ENCODE measurements at regions not wholly inside any gene's neighbourhood (a gene's known extent, or its start where the extent isn't known, plus 50 kb on each side); places are given as distances from the start of the nearest gene placed in this dataset.

DNA sequence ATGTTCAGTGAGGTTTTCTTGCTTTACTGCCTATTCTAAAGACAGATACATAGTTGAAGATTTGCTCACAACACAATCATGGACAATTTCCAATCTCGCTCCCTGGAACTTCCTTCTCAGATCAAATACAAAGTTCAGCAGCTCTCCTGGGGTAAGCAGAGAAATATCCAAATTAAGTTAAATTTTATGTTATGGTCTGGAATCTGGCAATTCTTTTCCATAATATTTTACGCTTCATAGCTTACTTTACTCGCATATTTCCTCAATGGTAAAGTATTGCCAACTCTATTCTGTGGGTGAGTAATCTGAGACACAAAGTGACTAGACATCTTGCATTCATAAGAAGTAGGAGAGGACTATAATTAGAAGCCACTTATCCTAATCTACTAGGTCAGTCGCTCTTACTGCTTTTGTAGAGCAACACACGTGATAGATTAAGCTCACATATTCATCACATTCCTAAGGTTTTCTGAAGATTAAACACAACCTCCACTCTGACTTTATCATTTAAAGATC, 529.4 kb downstream of the CCDC85A start:
- DNase-seq, result no peak

DNA sequence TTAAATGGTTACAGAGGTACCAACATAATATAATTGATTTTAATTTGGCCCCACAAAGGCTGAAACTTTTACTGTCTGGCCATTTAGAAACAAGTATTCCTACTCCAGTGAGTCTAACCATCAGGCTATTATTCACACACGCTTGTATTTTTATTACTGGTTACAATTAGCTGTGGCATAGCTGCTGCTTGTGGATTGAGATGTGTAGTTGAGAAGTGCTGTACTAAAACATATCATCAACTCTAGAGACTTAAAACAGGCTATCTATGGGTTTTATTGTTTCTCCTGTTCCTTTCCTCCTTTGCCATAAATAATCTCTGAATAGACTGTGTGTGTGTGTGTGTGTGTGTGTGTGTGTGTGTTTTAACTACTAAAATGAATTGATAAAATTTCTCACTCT, 530.2 kb downstream of the CCDC85A start:
- DNase-seq, result no peak

DNA sequence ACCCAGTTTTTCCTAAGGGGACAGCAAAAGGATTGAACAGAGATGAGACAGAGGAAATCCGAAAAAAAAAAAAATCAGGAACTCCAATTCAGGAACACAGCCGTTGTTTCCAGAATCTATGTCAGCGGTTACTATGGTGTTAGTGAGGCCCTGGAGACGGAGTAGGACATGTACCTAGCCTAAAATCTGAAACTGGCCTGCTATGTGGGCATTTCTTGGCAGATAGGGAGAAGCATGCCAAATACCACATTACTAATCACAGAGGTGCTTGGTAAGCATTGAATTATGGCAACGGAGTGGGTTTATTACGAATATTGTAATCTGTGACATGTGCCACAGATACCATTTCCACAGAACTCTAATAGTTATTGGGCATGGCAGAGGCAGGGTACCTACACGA, 530.6 kb downstream of the CCDC85A start:
- DNase-seq, result no peak

DNA sequence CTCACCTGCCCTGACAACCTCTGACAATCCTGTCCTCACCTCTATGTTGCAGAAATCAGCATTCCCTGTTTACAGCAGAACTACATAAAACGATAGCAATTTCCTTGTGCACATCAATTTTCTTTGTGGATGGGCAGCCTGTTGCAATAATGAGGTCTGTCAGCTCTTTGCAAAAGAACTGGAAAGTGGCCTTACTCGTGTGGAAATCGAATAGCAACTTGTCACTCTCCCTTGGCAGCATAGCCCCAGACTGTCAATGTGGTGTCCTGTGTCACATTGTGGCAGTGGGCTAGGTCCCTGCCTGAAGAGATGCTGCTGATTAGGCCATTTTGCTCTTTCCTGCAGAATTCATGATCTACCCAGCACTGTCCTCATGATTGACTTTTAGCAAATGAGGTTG, 531.9 kb downstream of the CCDC85A start:
- DNase-seq, result no peak

DNA sequence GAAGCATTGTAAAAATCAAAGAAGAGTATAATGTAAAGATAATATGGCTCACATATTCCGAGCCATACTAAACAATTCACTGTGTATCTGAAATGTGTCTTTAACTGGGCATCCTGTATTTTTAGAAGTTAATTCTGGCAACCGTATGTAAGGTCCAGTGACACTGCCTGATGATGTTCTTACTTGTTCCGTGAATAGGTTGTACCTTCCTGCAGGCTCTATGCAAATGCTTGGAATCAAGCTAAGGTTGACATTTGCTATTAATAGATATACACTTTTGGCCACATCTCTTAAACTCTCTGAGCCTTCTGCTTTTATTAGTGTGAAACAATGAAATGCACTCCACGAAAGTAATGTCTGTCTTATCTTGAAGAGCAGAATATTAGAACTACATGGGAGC, 534.6 kb downstream of the CCDC85A start:
- DNase-seq, result no peak

DNA sequence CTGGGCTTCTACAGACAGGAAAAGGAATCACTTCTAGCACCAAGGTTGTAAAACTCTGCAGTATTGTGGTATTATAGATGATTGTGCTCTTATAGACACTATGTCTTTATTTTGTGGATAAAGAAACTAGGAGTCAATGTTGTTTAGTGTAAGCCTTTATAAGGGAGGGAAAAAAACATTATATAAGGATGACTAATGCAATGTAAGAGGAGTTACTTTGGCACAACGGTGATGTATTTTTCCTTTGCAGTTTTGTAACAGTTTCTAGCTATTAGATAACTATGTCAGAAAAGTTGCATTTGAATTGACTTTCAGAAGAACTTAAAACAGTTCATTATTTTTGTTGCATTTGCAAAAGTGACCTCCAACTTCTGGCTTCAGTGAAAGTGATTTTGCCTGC, 545.4 kb downstream of the CCDC85A start:
- DNase-seq, result no peak

DNA sequence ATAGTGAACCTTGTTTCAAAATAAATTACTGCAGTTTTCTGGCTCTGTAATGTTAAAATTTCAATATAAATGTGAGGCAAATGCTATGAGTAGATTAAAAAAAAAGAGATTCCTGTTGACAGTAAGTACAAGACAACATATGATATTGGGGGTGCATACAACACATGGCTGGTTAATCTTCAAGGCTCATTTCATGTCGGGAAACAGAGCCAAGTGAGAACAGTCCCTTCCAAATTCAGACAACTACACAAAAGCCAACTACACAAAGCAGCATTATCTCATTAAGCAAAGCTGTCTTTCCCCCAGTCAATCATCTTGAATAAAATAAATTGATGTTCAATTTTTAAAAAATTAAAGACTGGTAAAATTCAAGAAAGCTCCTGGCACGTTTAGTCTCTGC, 549.2 kb downstream of the CCDC85A start:
- DNase-seq, result no peak

DNA sequence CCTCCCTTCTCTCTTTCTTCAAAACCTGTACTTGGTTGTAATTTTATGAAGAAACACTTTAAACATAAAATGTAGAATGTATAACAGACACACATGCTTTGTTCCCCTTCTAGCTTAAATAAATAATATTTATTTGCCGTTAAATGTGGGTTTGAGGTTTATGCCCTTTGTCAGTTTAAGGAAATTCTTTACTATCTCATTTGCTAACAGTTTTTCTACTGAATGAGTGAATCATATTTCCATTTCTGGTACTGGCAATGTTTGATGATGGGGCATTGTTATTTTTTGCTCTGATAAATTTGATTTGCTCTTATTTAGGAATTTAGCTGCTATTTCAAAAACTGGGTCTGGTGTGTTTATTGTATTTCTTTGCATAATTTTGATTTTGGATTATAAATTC, 555.6 kb downstream of the CCDC85A start:
- DNase-seq, result no peak

DNA sequence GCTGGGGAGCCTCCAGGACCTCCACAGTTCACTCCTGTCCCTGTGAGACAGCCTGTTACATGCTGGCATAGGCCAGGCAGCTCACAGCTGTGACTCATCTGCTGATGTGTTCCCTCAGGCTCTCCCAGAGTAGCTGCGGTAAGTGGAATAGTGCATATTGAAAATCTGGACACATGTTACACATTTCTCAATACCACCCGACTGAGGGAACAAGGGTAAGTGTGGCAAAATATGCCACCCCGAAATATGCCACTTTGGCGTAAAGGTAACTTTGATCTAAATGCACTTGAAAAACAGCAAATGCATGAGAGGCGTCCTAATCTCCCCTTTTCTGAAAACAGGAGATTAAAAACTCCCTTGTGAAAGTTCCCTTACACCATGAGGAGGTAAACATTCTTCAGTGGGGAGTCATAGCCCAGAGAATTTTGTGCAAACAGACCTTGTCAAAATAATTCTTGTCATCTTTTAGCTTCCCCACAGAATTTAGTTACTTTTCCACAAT, 557.9 kb downstream of the CCDC85A start:
- DNase-seq, result no peak

DNA sequence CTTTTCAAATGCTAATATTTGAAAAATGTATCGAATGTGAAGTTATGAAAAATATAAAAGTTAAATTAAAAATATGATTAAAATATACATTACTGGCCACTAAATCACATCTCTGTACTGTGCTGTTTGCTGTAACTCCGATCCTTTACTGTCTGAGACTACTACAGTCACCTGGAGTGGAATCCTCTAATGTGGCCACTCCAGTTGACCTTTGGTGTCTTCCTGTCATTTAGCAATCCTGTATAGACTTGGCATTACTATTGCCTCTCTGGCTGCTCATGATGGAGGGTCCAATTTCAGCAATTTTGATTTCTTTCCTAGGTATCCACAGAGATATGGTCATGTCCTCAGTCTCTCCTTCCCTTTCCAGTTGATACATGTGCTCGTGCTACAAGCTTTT, 560.0 kb downstream of the CCDC85A start:
- no peak for DNase-seq

DNA sequence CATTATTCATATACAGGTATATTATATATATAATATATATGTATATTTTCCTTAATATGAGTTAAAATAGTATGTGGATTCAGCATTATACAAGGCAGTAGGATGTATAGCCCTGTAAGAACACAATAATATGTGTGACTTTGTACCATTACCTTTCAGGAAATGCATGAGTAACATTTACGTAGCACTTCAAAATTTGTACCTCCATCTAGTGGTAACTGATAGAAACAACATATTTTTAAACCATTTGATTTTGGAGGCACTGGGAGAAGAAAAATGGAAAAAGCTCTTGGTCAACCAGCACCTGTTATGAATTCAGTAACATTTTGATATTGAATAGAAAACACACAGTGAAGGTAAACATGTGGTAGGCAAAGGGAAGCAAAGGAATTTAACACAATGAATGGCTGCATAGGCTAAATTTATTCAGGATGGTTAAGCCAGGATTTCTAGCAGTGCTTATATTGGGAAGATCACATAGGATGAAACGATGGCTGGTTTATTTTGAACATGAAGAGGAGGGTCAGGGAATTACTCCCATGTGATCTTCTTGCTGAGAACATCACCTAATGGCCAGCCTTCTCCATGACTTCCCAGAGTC, 565.5 kb downstream of the CCDC85A start:
- no peak for DNase-seq

DNA sequence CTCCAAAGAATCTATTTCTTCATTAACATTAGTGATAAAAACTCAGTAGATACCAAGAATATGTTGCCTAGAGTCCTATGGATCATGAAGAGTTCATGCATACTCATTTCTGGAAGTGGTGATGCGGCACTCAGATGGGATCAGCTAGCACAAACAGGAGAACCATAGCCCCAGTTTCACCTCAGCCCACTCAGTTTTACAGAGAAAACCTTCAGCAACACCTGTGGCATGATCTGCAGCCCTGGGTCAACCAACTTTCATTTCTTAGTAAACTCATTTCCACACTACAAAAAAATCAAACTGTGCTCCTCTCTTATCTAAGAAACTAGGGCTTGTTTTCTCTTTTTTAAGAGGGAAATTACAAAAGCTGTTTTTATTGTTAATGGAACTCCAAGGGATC, 569.4 kb downstream of the CCDC85A start:
- DNase-seq, result no peak

DNA sequence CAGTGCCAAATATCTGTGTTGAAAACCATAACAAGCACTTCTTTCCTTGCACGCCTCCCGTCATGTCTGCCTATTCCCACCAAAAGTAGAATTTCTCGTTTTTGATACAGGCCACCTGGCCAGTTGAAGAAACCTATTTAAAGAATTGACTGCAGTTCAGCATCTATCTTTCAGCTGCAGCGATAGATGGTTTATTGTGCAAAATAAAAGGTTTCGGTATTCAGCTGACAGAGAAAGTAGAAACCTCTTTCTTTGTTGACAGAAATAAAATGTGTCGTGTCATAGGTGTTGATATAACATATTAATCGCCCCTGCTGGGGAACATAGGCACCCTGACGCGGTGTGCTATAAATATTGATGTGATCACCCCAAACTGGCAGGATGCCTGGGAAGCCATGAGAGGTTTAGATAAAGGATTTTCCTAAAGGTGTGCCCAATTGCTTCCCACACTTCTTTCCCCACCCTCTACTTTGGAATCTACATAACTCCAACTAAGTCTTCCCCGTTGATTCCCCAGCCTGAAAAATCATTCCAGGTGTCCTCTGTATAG, 570.4 kb downstream of the CCDC85A start:
- no peak for DNase-seq

DNA sequence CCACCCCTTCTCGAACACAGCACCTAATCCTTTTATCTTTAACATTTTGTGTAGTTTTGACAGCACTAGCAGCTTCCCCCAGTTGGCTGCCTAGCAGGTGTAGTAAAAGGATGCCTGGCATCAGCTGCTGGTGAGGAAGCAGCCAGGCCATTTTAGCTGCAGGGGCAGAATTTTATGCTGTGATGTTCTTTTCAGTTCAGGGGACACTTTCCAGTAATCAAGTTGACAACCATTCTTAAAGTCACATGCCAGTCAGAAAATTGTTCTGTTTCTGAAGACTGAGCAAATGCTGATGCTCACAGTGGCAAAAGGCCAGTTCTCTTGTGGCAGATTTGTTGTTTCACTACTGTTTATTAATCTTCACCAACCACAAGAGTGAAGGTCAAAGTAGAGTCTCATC, 570.8 kb downstream of the CCDC85A start:
- DNase-seq, result no peak

DNA sequence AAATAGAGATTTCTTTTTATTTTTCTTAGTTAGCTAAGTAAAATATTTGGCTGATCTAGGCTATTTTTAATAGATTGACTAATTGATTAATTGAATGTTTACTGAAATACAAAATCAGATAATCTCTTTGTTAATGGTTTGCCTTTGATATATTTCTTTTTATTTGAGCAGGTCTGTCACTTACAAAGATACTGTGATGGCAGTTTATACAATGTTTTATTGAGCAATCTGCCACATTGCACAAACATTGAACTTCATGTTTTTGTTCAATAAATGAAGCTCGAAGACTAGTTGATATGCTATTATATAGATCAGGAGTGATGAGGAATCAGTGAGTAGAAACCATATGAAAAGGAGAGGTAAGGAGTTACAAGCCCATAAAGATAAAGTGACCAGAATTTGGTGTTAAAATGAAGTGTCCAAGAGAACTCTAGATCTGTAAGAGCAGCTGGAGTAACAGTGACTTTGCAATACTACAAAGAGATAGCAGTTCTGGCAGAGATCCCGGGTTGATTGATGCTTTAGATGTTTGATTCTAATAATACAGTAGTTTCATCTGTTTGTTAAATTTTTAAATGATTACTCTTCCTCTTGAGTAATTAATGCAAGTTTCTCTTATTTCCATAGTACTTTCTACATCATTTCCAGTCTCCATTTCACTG, 574.2 kb downstream of the CCDC85A start:
- no peak for DNase-seq

DNA sequence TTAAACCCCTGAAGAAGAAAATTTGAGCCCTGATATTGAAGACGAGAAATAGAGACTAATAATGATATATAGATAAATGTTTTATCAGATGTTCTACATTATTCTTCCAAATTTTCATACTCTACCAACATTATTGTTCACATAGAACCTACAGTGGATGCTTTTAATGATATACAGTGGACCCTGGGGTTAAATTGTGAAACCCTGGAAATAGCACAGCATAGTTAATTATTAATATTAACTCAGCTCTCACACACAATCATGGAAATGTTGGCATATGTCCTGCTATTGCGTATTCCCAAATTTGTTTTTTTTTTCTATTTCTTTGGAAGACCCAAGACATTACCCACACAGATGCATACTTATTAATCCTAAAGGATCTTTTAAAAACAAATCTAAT, 579.9 kb downstream of the CCDC85A start:
- no peak for DNase-seq

DNA sequence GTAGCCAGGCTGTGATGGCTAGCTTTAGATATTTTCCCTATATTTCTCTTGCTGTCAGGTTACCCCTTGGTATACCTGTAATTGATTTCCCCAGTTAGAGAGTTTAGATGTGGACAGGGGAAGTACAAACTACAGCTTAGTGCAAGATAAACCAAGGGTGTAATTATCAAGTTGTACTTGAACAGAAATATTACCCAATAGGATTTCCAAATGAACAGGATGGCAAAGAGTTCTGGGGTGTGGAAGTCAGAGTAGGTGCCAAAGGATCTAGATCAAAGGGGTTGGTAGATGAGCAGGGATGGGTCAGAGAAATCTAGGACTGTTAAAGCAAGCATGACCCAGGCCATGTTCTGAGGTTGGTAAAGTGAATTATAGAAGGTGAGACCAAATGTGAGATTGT, 585.2 kb downstream of the CCDC85A start:
- DNase-seq, result no peak

DNA sequence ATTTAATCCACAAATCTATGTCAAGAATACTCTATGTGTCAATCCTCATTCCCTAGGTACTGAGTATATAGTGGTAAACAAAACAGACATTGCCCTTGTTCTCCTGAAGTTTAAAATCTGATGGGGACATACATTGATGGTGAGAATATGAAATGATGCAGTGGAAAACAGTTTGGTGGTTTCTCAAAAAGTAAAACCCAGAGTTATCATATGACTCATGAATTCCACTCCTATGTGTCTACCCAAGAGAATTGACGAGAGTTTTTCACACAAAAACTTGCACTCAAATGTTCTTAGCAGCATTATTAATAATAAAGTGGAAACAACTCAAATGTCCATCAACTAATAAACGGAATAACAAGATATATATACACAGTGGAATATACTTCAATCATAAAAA, 586.7 kb downstream of the CCDC85A start:
- no peak for DNase-seq

DNA sequence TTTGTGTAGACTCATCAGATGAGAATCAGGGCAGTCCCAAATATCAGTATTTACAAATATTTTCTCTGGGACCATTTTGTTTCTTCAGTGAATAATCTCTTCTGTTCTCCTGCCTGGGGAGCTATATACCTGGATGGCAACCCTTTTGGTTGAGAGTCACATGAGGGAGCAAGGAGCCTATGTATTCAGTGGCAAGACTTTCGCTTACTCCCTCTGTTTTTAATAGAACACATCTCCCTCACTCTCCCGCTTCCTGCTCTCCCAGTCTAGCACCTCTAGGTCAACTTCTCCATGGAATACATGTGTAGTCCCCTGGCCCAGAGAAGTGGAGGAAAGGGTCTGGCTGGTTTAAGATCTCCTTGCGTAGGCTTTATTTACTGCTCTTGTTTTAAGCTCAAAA, 600.3 kb downstream of the CCDC85A start:
- DNase-seq, result no peak

DNA sequence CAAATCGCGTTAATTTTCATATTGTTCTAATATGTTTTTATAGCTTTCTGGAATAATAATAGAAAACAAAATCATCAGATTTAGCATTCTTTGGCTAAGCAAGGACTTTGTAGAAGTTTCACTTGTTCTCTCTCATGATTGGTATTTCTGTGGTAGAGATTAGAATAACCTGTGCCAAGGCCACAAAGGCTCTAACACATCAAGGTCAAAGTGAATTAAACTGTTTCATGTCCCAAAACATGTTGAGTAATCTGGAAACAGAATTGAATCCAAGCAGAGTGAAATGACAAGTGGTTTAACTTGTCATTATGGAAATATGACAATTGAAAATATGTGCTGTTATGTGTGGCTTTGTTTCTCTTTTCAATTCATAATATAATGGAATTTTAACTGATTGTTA, 617.4 kb downstream of the CCDC85A start:
- DNase-seq, result no peak

DNA sequence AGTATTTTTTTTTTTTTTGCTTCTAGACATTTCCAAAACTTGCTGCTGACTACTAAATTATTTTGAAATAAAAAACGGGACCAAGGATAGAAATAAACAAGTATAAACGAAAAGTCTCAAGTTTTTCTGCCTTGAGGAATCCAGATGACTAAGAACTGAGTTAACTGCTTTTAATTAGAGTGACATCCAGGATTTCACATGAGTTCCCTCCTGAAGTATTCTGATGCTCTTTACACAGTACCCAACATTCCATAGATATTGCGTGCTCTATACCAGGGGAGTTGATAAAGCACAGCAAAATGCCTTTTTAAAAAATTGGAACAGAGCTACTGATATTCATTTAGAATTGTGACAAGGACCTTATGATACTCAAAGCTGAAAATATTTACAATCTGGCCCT, 618.0 kb downstream of the CCDC85A start:
- no peak for DNase-seq

DNA sequence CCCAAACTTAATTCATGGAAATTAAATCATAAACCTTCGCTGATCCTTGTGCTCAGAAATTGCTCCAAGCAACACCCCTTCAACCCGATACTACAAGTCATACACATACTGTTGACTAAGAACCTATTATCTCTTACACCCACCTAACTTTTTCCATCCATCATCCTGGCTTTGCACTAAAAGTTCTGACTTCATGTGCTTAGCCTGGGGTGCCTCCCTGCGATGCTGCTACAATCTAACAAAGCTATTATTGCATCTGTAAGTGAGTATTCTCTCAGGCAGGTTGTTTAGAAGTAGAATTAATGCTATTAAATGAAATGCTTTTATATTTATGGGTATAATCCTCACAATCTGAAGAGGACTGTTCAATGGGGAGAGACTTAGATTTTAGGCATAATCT, 619.8 kb downstream of the CCDC85A start:
- no peak for DNase-seq

DNA sequence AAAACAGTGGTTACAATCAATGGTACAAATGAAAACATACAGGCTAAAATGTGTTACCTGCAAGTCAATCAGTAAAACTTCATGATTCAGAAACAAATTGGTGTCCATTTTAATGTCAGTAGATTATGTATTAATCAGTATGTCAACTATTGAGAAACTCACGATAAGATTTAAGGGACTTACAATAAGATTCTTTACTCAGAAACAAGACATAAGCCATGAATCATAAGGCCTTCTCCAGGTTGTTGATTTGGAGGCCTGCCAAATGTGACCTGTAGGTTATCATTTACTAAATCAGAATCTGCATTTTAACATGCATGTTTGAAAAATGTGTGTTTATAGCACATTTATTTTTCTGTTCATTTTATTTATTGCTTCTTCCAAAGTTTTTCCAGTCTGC, 623.1 kb downstream of the CCDC85A start:
- DNase-seq, result no peak

DNA sequence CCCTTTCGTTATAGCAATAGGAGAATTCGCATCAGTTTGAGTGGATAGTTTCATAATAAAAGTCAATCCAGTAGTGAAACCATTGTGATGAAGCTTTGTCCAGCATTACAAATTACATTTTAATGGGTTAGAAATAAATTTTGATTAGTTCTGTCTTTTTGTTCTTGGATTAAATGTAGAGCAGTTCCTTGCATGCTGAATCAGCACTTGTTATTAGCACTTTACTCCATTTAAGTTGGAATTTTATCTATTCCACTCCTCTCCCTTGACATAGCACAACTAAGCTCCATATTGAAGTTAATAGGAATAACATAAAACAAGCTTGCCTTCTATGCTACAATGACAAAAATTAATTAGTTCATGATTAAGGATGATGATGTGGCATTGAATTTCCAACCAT, 624.1 kb downstream of the CCDC85A start:
- no peak for DNase-seq

DNA sequence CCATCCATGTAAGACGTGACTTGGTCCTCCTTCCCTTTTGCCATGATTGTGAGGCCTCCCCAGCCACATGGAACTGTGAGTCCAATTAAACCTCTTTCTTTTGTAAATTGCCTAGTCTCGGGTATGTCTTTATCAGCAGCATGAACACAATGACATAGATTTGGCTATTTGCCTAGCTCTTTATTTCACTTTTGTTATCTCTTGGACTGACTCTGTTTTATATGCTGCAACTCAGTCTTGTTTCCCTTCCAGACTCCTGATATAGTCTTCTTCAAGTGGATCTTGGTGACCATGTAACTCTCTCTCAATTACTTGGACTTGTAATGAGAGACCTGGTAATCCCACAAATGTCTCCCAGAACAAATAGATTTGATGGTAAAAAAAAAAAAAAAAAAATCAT, 627.6 kb downstream of the CCDC85A start:
- no peak for DNase-seq
